ENCODE measurements at regions not wholly inside any gene's neighbourhood (a gene's known extent, or its start where the extent isn't known, plus 50 kb on each side); places are given as distances from the start of the nearest gene placed in this dataset.
A peak's percentile ranks its signal among the peaks of the same experiment; 100 is the strongest.

DNA sequence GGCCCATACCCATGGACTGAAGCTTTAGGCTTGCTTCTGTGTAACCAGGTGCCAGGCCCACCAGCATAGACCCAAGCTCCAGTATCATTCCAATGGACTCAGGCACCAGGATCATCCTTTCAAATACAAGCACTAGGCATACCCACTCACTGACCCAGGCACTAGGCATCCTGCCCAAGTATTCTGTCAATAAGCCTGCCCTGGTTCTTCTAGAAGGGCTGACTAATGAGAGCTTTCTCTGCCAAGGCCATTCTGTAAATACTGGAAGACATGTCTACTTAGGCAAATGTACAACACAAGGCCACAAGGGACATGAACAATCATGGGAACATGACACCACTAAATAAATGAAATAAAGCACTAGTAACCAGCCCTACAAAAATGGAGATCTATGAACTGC, 352.2 kb downstream of the FSCB start:
- Histone ChIP-seq H3K79me2 (ENCODE audit: control insufficient read depth, insufficient read depth, low read length, unreplicated experiment) (no peaks in the 10 kb centered on the region), H3K27ac (ENCODE audit: low read depth, low read length) (no peak overlapping the region), H2AFZ (ENCODE audit: low read length, unreplicated experiment) (no peak overlapping the region), H3K27me3 (ENCODE audit: insufficient read depth, low read length) (no peaks in the 10 kb centered on the region), H3K4me1 (ENCODE audit: control insufficient read depth, insufficient read depth, low read length, unreplicated experiment) (no peaks in the 10 kb centered on the region), H3K4me3 (ENCODE audit: low read depth, low read length) (no peak overlapping the region), H3K36me3 (ENCODE audit: insufficient read depth, low read length) (no peaks in the 10 kb centered on the region)

- no peak overlapping the region for H3K27ac ChIP-seq (ENCODE audit: low read depth, low read length)
- H3K27me3 ChIP-seq (ENCODE audit: insufficient read depth, low read length): no peaks in the 10 kb centered on the region
- H2AFZ ChIP-seq (ENCODE audit: low read length, unreplicated experiment): no peak overlapping the region
- H3K79me2 ChIP-seq (ENCODE audit: control insufficient read depth, insufficient read depth, low read length, unreplicated experiment): no peaks in the 10 kb centered on the region
- H3K4me3 ChIP-seq (ENCODE audit: low read depth, low read length): no peak overlapping the region
- H3K4me1 ChIP-seq (ENCODE audit: control insufficient read depth, insufficient read depth, low read length, unreplicated experiment): no peaks in the 10 kb centered on the region
- no peaks in the 10 kb centered on the region for H3K36me3 ChIP-seq (ENCODE audit: insufficient read depth, low read length)
Measured at GRCh38 chr14:44154446-44154845, 352.6 kb downstream of the FSCB start.

- Histone ChIP-seq H3K4me3 (ENCODE audit: low read depth, low read length) (no peak overlapping the region), H3K36me3 (ENCODE audit: insufficient read depth, low read length) (no peaks in the 10 kb centered on the region), H3K4me1 (ENCODE audit: control insufficient read depth, insufficient read depth, low read length, unreplicated experiment) (no peaks in the 10 kb centered on the region), H3K79me2 (ENCODE audit: control insufficient read depth, insufficient read depth, low read length, unreplicated experiment) (no peaks in the 10 kb centered on the region), H3K27me3 (ENCODE audit: insufficient read depth, low read length) (no peaks in the 10 kb centered on the region), H2AFZ (ENCODE audit: low read length, unreplicated experiment) (no peak overlapping the region), H3K27ac (ENCODE audit: low read depth, low read length) (no peak overlapping the region)
Measured at GRCh38 chr14:44151130-44151820, 355.8 kb downstream of the FSCB start.

DNA sequence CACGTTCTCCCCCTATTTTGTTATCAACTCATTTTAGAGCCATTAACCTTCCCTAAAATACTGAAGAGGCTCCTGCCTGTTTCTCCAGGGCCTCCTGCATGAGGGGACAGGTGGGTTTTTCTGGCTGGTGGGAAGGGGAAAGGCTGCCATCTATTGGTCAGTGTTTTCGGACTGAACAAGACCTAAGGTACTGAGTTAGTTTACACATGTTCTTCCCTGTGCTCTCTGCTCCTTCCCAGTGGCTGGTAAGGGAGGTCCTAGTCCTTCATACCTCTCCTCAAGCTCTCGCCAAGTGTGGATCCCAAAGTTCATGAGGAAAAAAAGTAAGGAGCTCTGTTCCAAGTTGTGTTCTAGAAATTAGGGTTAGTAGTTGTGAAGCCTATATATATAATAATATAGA, 357.5 kb downstream of the FSCB start:
- Histone ChIP-seq H3K27me3 (ENCODE audit: insufficient read depth, low read length) (no peaks in the 10 kb centered on the region), H3K4me3 (ENCODE audit: low read depth, low read length) (no peak overlapping the region)

DNA sequence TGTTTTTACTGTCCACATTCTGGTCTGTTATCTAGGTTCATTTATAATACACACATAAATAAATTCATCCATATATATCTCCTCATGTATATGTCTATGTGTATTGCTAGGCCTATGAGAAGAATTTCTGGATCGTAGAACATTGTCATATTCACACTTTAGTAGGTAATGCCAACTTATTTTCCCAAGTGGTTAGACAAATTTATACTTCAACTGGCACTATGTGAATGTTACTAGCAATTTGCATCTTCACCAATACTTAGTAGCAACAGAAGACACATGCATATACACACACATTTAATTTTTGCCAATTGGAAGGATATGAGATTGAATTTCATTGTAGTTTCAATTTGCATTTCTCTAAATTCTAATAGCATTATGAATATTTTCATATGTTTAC, 365.1 kb downstream of the FSCB start:
- no peaks in the 10 kb centered on the region for H3K27me3 ChIP-seq (ENCODE audit: insufficient read depth, low read length)
- no peak overlapping the region for H3K4me3 ChIP-seq (ENCODE audit: low read depth, low read length)
- no peaks in the 10 kb centered on the region for H3K36me3 ChIP-seq (ENCODE audit: insufficient read depth, low read length)
- H3K79me2 ChIP-seq (ENCODE audit: control insufficient read depth, insufficient read depth, low read length, unreplicated experiment): no peaks in the 10 kb centered on the region
- no peak overlapping the region for H2AFZ ChIP-seq (ENCODE audit: low read length, unreplicated experiment)
- H3K4me1 ChIP-seq (ENCODE audit: control insufficient read depth, insufficient read depth, low read length, unreplicated experiment): no peaks in the 10 kb centered on the region
- no peak overlapping the region for H3K27ac ChIP-seq (ENCODE audit: low read depth, low read length)

More for the DNA sequence above, 357.5 kb downstream of the FSCB start:
- Histone ChIP-seq H2AFZ (ENCODE audit: low read length, unreplicated experiment) (no peak overlapping the region), H3K27ac (ENCODE audit: low read depth, low read length) (no peak overlapping the region), H3K79me2 (ENCODE audit: control insufficient read depth, insufficient read depth, low read length, unreplicated experiment) (no peaks in the 10 kb centered on the region), H3K36me3 (ENCODE audit: insufficient read depth, low read length) (no peaks in the 10 kb centered on the region), H3K4me1 (ENCODE audit: control insufficient read depth, insufficient read depth, low read length, unreplicated experiment) (no peaks in the 10 kb centered on the region)

DNA sequence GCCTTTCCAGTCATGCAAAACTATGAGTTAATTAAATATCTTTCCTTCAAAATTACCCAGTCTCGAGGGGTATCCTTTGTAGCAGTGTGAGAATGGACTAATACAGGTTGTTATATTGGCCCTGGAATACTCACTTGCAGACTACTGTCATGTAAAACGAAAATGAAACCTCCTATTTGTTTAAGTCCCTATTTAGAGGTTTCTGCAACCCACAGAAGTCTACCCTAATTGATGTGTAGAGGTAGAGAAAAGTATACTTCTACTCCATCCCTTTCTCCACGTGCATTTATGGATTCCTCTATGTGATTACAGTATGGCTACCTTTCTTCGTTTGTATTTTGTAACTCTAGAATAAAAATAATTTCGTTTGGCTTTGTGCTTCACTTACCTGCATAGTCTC, 371.1 kb downstream of the FSCB start:
- H3K27ac ChIP-seq (ENCODE audit: low read depth, low read length): no peak overlapping the region
- H3K4me1 ChIP-seq (ENCODE audit: control insufficient read depth, insufficient read depth, low read length, unreplicated experiment): no peaks in the 10 kb centered on the region
- peak overlapping the region; percentile 62 for H2AFZ ChIP-seq (ENCODE audit: low read length, unreplicated experiment)
- H3K79me2 ChIP-seq (ENCODE audit: control insufficient read depth, insufficient read depth, low read length, unreplicated experiment): no peaks in the 10 kb centered on the region
- no peaks in the 10 kb centered on the region for H3K36me3 ChIP-seq (ENCODE audit: insufficient read depth, low read length)
- H3K4me3 ChIP-seq (ENCODE audit: low read depth, low read length): peak overlapping the region; percentile 66
- H3K27me3 ChIP-seq (ENCODE audit: insufficient read depth, low read length): no peaks in the 10 kb centered on the region

DNA sequence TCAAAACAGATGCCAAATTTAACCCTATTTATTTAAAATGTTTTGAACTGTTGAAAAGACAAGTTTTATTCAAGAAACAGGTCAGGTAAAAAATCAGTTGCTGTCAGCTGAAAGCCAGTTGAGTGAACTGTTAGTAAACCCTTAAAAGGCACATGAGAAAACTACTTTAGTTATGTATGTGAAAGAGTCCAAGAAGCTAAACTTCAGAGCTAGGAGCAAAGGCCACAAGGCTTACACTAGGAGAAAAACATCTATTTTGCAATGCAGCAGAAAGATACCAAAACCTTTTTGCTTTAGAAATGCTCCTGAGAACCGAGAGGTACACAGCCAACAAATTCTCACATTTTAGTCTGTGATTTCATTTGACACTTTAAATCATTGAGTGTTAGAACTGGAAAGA, 375.2 kb downstream of the FSCB start:
- H3K36me3 ChIP-seq (ENCODE audit: insufficient read depth, low read length): no peaks in the 10 kb centered on the region
- no peaks in the 10 kb centered on the region for H3K79me2 ChIP-seq (ENCODE audit: control insufficient read depth, insufficient read depth, low read length, unreplicated experiment)
- H3K27me3 ChIP-seq (ENCODE audit: insufficient read depth, low read length): no peaks in the 10 kb centered on the region
- no peak overlapping the region for H3K4me3 ChIP-seq (ENCODE audit: low read depth, low read length)
- no peak overlapping the region for H2AFZ ChIP-seq (ENCODE audit: low read length, unreplicated experiment)
- no peaks in the 10 kb centered on the region for H3K4me1 ChIP-seq (ENCODE audit: control insufficient read depth, insufficient read depth, low read length, unreplicated experiment)
- no peak overlapping the region for H3K27ac ChIP-seq (ENCODE audit: low read depth, low read length)

DNA sequence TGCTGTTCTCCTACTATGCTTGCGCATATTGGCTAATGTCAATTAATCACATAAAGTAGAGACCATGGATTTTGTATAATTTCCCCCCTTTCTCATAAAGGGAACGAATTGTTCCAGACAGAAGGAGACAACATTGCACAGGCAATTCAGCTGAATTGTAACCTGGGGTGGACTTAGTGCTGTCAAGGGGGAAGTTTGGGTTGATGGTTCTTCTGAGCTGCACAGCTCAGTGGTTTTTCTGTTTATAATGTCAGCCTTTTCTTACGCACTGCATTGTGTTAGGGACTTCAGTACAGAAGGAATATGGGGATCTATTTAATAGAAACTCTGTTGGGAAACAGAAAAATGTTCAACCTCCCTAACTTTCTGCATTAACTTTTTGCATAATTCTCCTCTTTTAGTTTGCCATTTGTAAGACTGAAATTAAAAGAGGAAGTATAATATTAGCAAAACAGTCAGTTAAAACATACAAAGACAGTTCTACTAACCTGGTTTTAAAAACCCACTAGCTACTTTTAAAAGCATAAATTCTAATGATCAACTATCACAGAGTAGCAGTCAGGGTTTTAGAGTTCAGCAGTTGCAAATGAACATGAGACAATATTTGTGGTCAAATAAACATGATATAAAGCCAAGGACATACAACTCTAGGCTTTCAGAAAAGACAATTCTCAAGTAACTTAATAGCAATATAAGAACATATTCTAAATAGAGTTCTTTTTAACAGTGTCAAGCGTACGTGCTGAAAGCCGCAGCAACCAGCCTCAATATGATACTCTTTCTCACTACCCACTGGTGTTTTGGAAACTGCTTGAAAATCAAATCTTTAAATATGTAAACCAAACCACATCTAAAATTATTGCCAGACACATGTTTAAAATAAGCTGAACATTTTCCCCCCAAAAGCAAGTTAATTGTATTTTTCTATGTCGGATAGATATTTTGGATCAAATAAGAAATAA, 393.0 kb downstream of the FSCB start:
- no peaks in the 10 kb centered on the region for H3K36me3 ChIP-seq (ENCODE audit: insufficient read depth, low read length)
- no peak overlapping the region for H2AFZ ChIP-seq (ENCODE audit: low read length, unreplicated experiment)
- no peak overlapping the region for H3K27ac ChIP-seq (ENCODE audit: low read depth, low read length)
- no peaks in the 10 kb centered on the region for H3K4me1 ChIP-seq (ENCODE audit: control insufficient read depth, insufficient read depth, low read length, unreplicated experiment)
- H3K4me3 ChIP-seq (ENCODE audit: low read depth, low read length): no peak overlapping the region
- H3K79me2 ChIP-seq (ENCODE audit: control insufficient read depth, insufficient read depth, low read length, unreplicated experiment): no peaks in the 10 kb centered on the region
- no peaks in the 10 kb centered on the region for H3K27me3 ChIP-seq (ENCODE audit: insufficient read depth, low read length)

DNA sequence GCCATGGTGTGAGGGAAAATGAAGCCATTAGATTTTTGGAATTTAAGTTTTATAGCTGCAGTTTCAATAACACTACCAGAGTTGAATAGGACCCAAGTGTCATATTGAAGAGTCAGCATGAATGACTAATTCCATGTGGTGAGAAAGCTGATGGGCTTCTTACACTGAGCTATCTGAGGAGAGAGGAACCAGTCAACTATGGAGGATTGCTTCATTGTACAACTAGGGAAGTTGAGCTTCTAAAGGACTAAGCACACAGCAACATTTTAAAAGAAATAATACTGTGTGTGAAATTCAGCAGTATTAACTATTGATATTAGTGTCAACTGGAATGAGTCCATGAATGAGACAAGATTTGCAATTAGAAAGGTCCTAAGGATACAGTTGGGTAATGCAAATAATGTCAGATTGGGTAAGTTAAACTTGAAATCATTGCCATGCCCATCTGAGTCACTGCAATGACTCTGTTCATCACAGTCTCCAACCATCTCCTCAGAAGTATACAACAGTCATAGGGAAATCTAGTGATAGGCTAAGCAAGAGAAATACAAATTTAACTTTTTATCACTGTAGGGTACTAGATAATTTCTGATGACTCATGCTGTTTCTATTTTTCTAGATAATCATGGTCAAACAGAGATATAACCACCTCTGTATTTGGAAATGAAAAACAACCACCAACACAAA, 394.2 kb downstream of the FSCB start:
- no peaks in the 10 kb centered on the region for H3K36me3 ChIP-seq (ENCODE audit: insufficient read depth, low read length)
- no peaks in the 10 kb centered on the region for H3K79me2 ChIP-seq (ENCODE audit: control insufficient read depth, insufficient read depth, low read length, unreplicated experiment)
- no peak overlapping the region for H3K27ac ChIP-seq (ENCODE audit: low read depth, low read length)
- H2AFZ ChIP-seq (ENCODE audit: low read length, unreplicated experiment): no peak overlapping the region
- no peaks in the 10 kb centered on the region for H3K4me1 ChIP-seq (ENCODE audit: control insufficient read depth, insufficient read depth, low read length, unreplicated experiment)
- no peak overlapping the region for H3K4me3 ChIP-seq (ENCODE audit: low read depth, low read length)
- H3K27me3 ChIP-seq (ENCODE audit: insufficient read depth, low read length): no peaks in the 10 kb centered on the region

GRCh38 chr14:44109036-44109435, 398.0 kb downstream of the FSCB start:
- Histone ChIP-seq H3K4me1 (ENCODE audit: control insufficient read depth, insufficient read depth, low read length, unreplicated experiment) (no peaks in the 10 kb centered on the region), H2AFZ (ENCODE audit: low read length, unreplicated experiment) (no peak overlapping the region), H3K36me3 (ENCODE audit: insufficient read depth, low read length) (no peaks in the 10 kb centered on the region), H3K27me3 (ENCODE audit: insufficient read depth, low read length) (no peaks in the 10 kb centered on the region), H3K79me2 (ENCODE audit: control insufficient read depth, insufficient read depth, low read length, unreplicated experiment) (no peaks in the 10 kb centered on the region), H3K27ac (ENCODE audit: low read depth, low read length) (no peak overlapping the region), H3K4me3 (ENCODE audit: low read depth, low read length) (no peak overlapping the region)

Data from ACC112 (cell line).